ENCODE measurements at regions not wholly inside any gene's neighbourhood (a gene's known extent, or its start where the extent isn't known, plus 50 kb on each side); places are given as distances from the start of the nearest gene placed in this dataset.

GRCh38 chr10:53269482-53269881, 496.9 kb upstream of the MBL2 start:
- intact Hi-C loops (cut with DNase I), result no loop called here
- Histone ChIP-seq H3K4me3 (no peak overlapping the region), H3K36me3 (no peaks in the 10 kb centered on the region), H3K4me1 (no peaks in the 10 kb centered on the region), H3K9me3 (no peaks in the 10 kb centered on the region), H3K27me3 (no peaks in the 10 kb centered on the region), H3K27ac (no peak overlapping the region)
- no peak for DNase-seq (ENCODE audit: extremely low spot score in 2 of 2)
- TF ChIP-seq, protein P1, sequence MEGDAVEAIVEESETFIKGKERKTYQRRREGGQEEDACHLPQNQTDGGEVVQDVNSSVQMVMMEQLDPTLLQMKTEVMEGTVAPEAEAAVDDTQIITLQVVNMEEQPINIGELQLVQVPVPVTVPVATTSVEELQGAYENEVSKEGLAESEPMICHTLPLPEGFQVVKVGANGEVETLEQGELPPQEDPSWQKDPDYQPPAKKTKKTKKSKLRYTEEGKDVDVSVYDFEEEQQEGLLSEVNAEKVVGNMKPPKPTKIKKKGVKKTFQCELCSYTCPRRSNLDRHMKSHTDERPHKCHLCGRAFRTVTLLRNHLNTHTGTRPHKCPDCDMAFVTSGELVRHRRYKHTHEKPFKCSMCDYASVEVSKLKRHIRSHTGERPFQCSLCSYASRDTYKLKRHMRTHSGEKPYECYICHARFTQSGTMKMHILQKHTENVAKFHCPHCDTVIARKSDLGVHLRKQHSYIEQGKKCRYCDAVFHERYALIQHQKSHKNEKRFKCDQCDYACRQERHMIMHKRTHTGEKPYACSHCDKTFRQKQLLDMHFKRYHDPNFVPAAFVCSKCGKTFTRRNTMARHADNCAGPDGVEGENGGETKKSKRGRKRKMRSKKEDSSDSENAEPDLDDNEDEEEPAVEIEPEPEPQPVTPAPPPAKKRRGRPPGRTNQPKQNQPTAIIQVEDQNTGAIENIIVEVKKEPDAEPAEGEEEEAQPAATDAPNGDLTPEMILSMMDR (IDR thresholded peaks at IDR 0.05), result no peak
- TF ChIP-seq POLR2A (IDR thresholded peaks at IDR 0.05) (no peak), POLR2AphosphoS5 (IDR thresholded peaks at IDR 0.05; ENCODE audit: insufficient read depth in 1 of 2, low read depth in 1 of 2) (no peak)

GRCh38 chr10:53260213-53260612, 487.6 kb upstream of the MBL2 start:
- Histone ChIP-seq H3K4me3 (no peak overlapping the region), H3K9me3 (no peaks in the 10 kb centered on the region), H3K27me3 (no peaks in the 10 kb centered on the region), H3K27ac (no peak overlapping the region), H3K4me1 (no peaks in the 10 kb centered on the region), H3K36me3 (no peaks in the 10 kb centered on the region)
- DNase-seq (ENCODE audit: extremely low spot score in 2 of 2), result no peak
- intact Hi-C loops (cut with DNase I), result no loop called here
- no peak for TF ChIP-seq POLR2A (IDR thresholded peaks at IDR 0.05)
- TF ChIP-seq, protein P1 (IDR thresholded peaks at IDR 0.05), result no peak
- TF ChIP-seq POLR2AphosphoS5 (IDR thresholded peaks at IDR 0.05; ENCODE audit: insufficient read depth in 1 of 2, low read depth in 1 of 2), result no peak

DNA sequence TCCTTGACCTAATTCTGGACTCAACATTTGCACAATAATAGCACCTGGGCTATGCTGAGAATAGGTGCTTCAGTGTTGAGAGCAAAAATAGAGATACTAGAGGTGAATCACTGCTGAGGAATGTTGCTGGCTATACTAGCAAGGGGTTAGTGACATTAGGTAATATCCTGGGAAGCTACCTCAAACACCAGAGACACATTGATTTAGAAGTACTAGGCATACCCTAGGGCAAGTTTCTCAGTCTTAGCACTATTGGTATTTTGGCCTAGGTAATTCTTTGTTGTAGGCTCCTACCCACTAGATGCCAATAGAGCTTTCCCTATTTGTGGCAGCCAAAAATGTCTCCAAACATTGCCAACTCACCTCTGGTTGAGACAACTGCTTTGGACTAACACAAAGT, 484.0 kb upstream of the MBL2 start:
- Histone ChIP-seq H3K4me1 (no peaks in the 10 kb centered on the region), H3K27ac (no peak overlapping the region), H3K9me3 (no peaks in the 10 kb centered on the region), H3K4me3 (no peak overlapping the region), H3K27me3 (no peaks in the 10 kb centered on the region), H3K36me3 (no peaks in the 10 kb centered on the region)
- intact Hi-C loops (cut with DNase I), result no loop called here
- DNase-seq (ENCODE audit: extremely low spot score in 2 of 2), result no peak
- no peak for TF ChIP-seq POLR2A (IDR thresholded peaks at IDR 0.05)
- TF ChIP-seq, protein P1 (IDR thresholded peaks at IDR 0.05), result no peak
- no peak for TF ChIP-seq POLR2AphosphoS5 (IDR thresholded peaks at IDR 0.05; ENCODE audit: insufficient read depth in 1 of 2, low read depth in 1 of 2)

- Histone ChIP-seq H3K27me3 (no peaks in the 10 kb centered on the region), H3K36me3 (no peaks in the 10 kb centered on the region), H3K27ac (no peak overlapping the region), H3K9me3 (no peaks in the 10 kb centered on the region), H3K4me3 (no peak overlapping the region), H3K4me1 (no peaks in the 10 kb centered on the region)
- intact Hi-C loops (cut with DNase I), result no loop called here
- no peak for DNase-seq (ENCODE audit: extremely low spot score in 2 of 2)
- TF ChIP-seq POLR2A (IDR thresholded peaks at IDR 0.05) (no peak), POLR2AphosphoS5 (IDR thresholded peaks at IDR 0.05; ENCODE audit: insufficient read depth in 1 of 2, low read depth in 1 of 2) (no peak)
- TF ChIP-seq, protein P1 (IDR thresholded peaks at IDR 0.05), result no peak
Measured at GRCh38 chr10:53255661-53256205, 483.1 kb upstream of the MBL2 start.

GRCh38 chr10:53253221-53253620, 480.6 kb upstream of the MBL2 start:
- TF ChIP-seq, protein P1 (IDR thresholded peaks at IDR 0.05), result no peak
- TF ChIP-seq POLR2A (IDR thresholded peaks at IDR 0.05), result no peak
- TF ChIP-seq POLR2AphosphoS5 (IDR thresholded peaks at IDR 0.05; ENCODE audit: insufficient read depth in 1 of 2, low read depth in 1 of 2), result no peak

More at GRCh38 chr10:53253221-53253620, 480.6 kb upstream of the MBL2 start:
- intact Hi-C loops (cut with DNase I), result no loop called here
- Histone ChIP-seq H3K36me3 (no peaks in the 10 kb centered on the region), H3K4me1 (no peaks in the 10 kb centered on the region), H3K27ac (no peak overlapping the region), H3K27me3 (no peaks in the 10 kb centered on the region), H3K4me3 (no peak overlapping the region), H3K9me3 (no peaks in the 10 kb centered on the region)
- no peak for DNase-seq (ENCODE audit: extremely low spot score in 2 of 2)
